ENCODE measurements at regions not wholly inside any gene's neighbourhood (a gene's known extent, or its start where the extent isn't known, plus 50 kb on each side); places are given as distances from the start of the nearest gene placed in this dataset.

- no peak for DNase-seq
Measured at GRCh38 chr3:115486880-115487279, 136.4 kb upstream of the GAP43 start.

- DNase-seq: no peak
Measured at GRCh38 chr3:115487968-115488367, 135.3 kb upstream of the GAP43 start.

GRCh38 chr3:115488409-115488808, 134.9 kb upstream of the GAP43 start:
- DNase-seq: no peak

- no peak for DNase-seq
Measured at GRCh38 chr3:115494826-115495225, 128.5 kb upstream of the GAP43 start.

GRCh38 chr3:115498421-115498820, 124.9 kb upstream of the GAP43 start:
- no peak for DNase-seq

GRCh38 chr3:115498898-115499297, 124.4 kb upstream of the GAP43 start:
- no peak for DNase-seq

GRCh38 chr3:115499666-115500065, 123.6 kb upstream of the GAP43 start:
- DNase-seq: no peak

GRCh38 chr3:115500795-115501194, 122.5 kb upstream of the GAP43 start:
- no peak for DNase-seq

- DNase-seq: no peak
Measured at GRCh38 chr3:115502128-115502527, 121.2 kb upstream of the GAP43 start.

GRCh38 chr3:115503394-115503793, 119.9 kb upstream of the GAP43 start:
- DNase-seq: no peak

GRCh38 chr3:115508562-115508961, 114.7 kb upstream of the GAP43 start:
- DNase-seq: no peak

- DNase-seq: peak; percentile 5
Measured at GRCh38 chr3:115512565-115513415, 110.5 kb upstream of the GAP43 start.

- no peak for DNase-seq
Measured at GRCh38 chr3:115513416-115513800, 109.9 kb upstream of the GAP43 start.

- DNase-seq: no peak
Measured at GRCh38 chr3:115517457-115518050, 105.8 kb upstream of the GAP43 start.

- DNase-seq: peak; percentile 37
Measured at GRCh38 chr3:115518100-115518852, 105.0 kb upstream of the GAP43 start.

GRCh38 chr3:115520241-115520640, 103.1 kb upstream of the GAP43 start:
- DNase-seq: no peak

- no peak for DNase-seq
Measured at GRCh38 chr3:115520651-115521245, 102.6 kb upstream of the GAP43 start.

GRCh38 chr3:115523458-115523857, 99.9 kb upstream of the GAP43 start:
- DNase-seq: no peak

GRCh38 chr3:115524549-115524948, 98.8 kb upstream of the GAP43 start:
- no peak for DNase-seq

- no peak for DNase-seq
Measured at GRCh38 chr3:115525731-115526130, 97.6 kb upstream of the GAP43 start.

GRCh38 chr3:115533218-115533617, 90.1 kb upstream of the GAP43 start:
- no peak for DNase-seq

GRCh38 chr3:115536171-115536570, 87.1 kb upstream of the GAP43 start:
- no peak for DNase-seq

- DNase-seq: no peak
Measured at GRCh38 chr3:115537669-115538068, 85.6 kb upstream of the GAP43 start.

All from T1000 (cell line).